ENCODE measurements at regions not wholly inside any gene's neighbourhood (a gene's known extent, or its start where the extent isn't known, plus 50 kb on each side); places are given as distances from the start of the nearest gene placed in this dataset.

GRCh38 chr1:189958756-189959155 lies 518.9 kb downstream of the BRINP3 start:
- Histone ChIP-seq H3K36me3 (ENCODE audit: control insufficient read depth in 2 of 3, insufficient read depth in 3 of 3, low read length in 3 of 3) (no peaks in the 10 kb centered on the region), H3K9me3 (ENCODE audit: control insufficient read depth in 2 of 3, insufficient read depth in 1 of 3, low read length in 3 of 3) (no peaks in the 10 kb centered on the region)
- intact Hi-C loops (cut with DNase I), result no loop called here

GRCh38 chr1:189960769-189961168 lies 516.9 kb downstream of the BRINP3 start:
- no peak overlapping the region for H3K4me3 ChIP-seq (ENCODE audit: low read length in 3 of 3)
- no peak overlapping the region for H3K9ac ChIP-seq (ENCODE audit: low read length in 3 of 3)
- H3K36me3 ChIP-seq (ENCODE audit: control insufficient read depth in 2 of 3, insufficient read depth in 3 of 3, low read length in 3 of 3), result no peaks in the 10 kb centered on the region
- H3K9me3 ChIP-seq (ENCODE audit: control insufficient read depth in 2 of 3, insufficient read depth in 1 of 3, low read length in 3 of 3), result no peaks in the 10 kb centered on the region
- FAIRE-seq (no peak), DNase-seq (peak in 1 of 5 donors; percentile 35)
- H3K27ac ChIP-seq (ENCODE audit: low read depth in 2 of 2, low read length in 2 of 2), result no peak overlapping the region
- TF ChIP-seq, protein P1, sequence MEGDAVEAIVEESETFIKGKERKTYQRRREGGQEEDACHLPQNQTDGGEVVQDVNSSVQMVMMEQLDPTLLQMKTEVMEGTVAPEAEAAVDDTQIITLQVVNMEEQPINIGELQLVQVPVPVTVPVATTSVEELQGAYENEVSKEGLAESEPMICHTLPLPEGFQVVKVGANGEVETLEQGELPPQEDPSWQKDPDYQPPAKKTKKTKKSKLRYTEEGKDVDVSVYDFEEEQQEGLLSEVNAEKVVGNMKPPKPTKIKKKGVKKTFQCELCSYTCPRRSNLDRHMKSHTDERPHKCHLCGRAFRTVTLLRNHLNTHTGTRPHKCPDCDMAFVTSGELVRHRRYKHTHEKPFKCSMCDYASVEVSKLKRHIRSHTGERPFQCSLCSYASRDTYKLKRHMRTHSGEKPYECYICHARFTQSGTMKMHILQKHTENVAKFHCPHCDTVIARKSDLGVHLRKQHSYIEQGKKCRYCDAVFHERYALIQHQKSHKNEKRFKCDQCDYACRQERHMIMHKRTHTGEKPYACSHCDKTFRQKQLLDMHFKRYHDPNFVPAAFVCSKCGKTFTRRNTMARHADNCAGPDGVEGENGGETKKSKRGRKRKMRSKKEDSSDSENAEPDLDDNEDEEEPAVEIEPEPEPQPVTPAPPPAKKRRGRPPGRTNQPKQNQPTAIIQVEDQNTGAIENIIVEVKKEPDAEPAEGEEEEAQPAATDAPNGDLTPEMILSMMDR (IDR thresholded peaks at IDR 0.05; ENCODE audit: borderline replicate concordance, extremely low read depth, insufficient read depth), result no peak
- H3K27me3 ChIP-seq (ENCODE audit: control insufficient read depth, insufficient read depth, low read length), result no peaks in the 10 kb centered on the region
- intact Hi-C loops (cut with DNase I), result no loop called here
- H3K4me1 ChIP-seq (ENCODE audit: control insufficient read depth in 2 of 3, insufficient read depth in 2 of 3, low read depth in 1 of 3, low read length in 3 of 3), result no peaks in the 10 kb centered on the region

More at GRCh38 chr1:189958756-189959155, 518.9 kb downstream of the BRINP3 start:
- no peak overlapping the region for H3K27ac ChIP-seq (ENCODE audit: low read depth in 2 of 2, low read length in 2 of 2)
- FAIRE-seq (no peak), DNase-seq (no peak)
- no peak overlapping the region for H3K9ac ChIP-seq (ENCODE audit: low read length in 3 of 3)
- TF ChIP-seq, protein P1 (IDR thresholded peaks at IDR 0.05; ENCODE audit: borderline replicate concordance, extremely low read depth, insufficient read depth), result no peak
- H3K4me3 ChIP-seq (ENCODE audit: low read length in 3 of 3), result no peak overlapping the region
- no peaks in the 10 kb centered on the region for H3K27me3 ChIP-seq (ENCODE audit: control insufficient read depth, insufficient read depth, low read length)
- no peaks in the 10 kb centered on the region for H3K4me1 ChIP-seq (ENCODE audit: control insufficient read depth in 2 of 3, insufficient read depth in 2 of 3, low read depth in 1 of 3, low read length in 3 of 3)

DNA sequence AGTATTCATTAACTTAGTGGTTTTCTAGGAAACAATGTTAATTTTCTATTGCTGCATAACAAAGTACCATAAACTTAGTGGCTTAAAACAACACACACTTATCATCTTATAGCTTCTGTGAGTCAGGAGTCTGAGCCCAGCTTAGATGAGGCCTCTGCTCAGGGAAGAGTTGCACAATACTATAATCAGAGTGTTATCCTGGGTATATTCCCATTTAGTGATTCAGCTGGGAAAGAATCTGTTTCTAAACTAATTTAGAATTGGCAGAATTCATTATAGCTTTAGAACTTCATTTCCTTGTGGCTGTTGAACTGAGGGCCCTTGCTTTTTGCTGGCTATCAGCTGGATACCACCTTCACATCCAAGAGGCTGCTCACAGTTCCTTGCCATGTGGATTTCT lies 515.5 kb downstream of the BRINP3 start:
- Histone ChIP-seq H3K9me3 (ENCODE audit: control insufficient read depth in 2 of 3, insufficient read depth in 1 of 3, low read length in 3 of 3) (no peaks in the 10 kb centered on the region), H3K36me3 (ENCODE audit: control insufficient read depth in 2 of 3, insufficient read depth in 3 of 3, low read length in 3 of 3) (no peaks in the 10 kb centered on the region), H3K9ac (ENCODE audit: low read length in 3 of 3) (no peak overlapping the region), H3K4me1 (ENCODE audit: control insufficient read depth in 2 of 3, insufficient read depth in 2 of 3, low read depth in 1 of 3, low read length in 3 of 3) (no peaks in the 10 kb centered on the region), H3K27ac (ENCODE audit: low read depth in 2 of 2, low read length in 2 of 2) (no peak overlapping the region), H3K27me3 (ENCODE audit: control insufficient read depth, insufficient read depth, low read length) (no peaks in the 10 kb centered on the region), H3K4me3 (ENCODE audit: low read length in 3 of 3) (no peak overlapping the region)
- intact Hi-C loops (cut with DNase I), result no loop called here
- FAIRE-seq, result no peak
- TF ChIP-seq, protein P1 (IDR thresholded peaks at IDR 0.05; ENCODE audit: borderline replicate concordance, extremely low read depth, insufficient read depth), result no peak
- no peak for DNase-seq
